Activated CD4-positive, alpha-beta T cell treated with anti-CD3 and anti-CD28 coated beads, Interleukin-2, Interleukin-4, amounts not matched to agents 100 ng/mL and 50 ng/mL, durations not matched to agents 16 hours and 8 hours (primary cell): ENCODE measurements at regions not wholly inside any gene's neighbourhood (a gene's known extent, or its start where the extent isn't known, plus 50 kb on each side); places are given as distances from the start of the nearest gene placed in this dataset.
"Not testable (repeated sequence)": the region's sequence is repeated elsewhere in the genome, so short reads cannot be mapped to it uniquely, and the experiment has no call there.

Source experiments
- DNase-seq: peaks from one replicate; pipeline ENCODE4 v3.0.0-alpha.2; 2020; ENCODE audit warnings: low spot score

DNA sequence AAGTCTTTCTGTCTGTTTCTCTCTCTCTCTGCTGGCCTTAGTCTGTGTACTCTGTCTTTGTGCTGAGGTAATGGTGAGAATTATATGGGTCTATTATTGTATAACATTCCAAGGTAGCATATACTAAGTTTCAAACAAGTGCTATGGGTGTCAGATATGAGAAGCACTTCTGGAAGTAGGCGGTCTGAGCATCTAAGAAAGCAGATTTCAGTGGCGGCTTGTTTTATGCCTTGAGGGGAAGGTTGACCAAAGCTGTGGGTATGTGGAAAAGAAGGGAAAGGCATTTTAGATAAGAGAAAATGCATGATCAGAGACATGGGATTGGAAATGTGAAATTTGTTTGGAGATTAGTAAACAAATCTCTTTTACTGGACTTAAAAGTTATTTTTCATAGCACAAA, 348.5 kb downstream of the RFC3 start:
- no peak for DNase-seq

DNA sequence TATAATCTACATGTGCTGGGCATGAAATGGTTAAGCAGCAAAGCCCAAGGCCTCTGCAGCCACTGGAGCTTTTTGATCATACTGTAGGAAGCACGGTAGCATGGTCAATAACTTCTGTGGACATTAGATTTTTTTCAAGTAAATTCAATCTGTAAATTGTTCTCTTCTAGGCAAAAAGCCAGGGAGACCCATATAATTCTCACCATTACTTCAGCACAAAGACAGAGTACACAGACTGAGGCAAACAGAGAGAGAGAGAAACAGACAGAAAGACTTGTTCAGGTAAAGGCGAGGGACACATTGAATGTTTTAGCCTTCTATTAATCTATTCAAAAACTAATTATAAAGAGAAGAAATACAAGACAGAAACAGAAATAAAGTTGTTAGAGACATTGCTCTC, 349.4 kb downstream of the RFC3 start:
- DNase-seq, result no peak

- DNase-seq, result no peak
Measured at GRCh38 chr13:34172048-34172447, 354.1 kb downstream of the RFC3 start.

GRCh38 chr13:34174671-34175145, 356.8 kb downstream of the RFC3 start:
- DNase-seq, result no peak

DNA sequence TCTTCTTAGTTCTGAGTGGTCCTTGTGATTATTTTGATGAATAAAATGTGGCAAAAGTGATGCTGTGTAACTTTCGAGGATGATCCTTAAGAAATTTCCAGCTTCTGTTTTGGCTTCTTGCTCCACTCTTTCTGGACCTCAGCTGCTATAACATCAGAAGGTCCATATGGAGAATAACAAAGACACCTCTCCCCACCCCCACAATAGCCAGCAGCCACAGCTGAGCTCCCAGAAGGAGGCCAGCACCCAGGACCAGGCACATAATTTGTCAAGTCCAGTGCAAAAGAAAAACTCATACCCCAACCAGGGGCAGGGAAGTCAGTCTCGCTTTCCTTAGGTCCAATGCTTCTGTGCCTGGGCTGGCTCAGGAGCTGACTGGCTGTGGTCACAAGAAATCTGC, 357.6 kb downstream of the RFC3 start:
- DNase-seq, result no peak

- no peak for DNase-seq
Measured at GRCh38 chr13:34176633-34177032, 358.7 kb downstream of the RFC3 start.

DNA sequence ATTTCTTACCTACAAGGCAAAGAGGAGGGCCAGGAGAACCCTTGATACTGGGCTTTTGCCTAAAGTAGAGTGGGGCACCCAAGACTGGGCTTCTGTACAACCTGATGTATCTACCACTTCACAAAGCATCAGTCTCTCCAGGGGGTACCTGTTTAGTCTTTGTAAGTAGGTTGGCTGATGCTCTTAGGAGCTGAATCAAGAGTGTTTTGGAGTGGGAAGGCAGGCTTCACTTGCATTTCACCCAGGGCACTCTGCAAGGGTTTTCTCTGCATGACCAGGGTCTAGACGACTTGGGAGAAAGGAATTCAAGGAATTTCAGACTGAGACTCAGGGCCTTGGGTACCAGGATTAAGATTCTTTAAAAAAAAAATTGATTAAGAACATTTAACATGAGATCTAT, 361.5 kb downstream of the RFC3 start:
- DNase-seq, result no peak

- DNase-seq, result no peak
Measured at GRCh38 chr13:34179927-34180326, 362.0 kb downstream of the RFC3 start.

- not testable (repeated sequence) for DNase-seq
Measured at GRCh38 chr13:34181256-34181655, 363.3 kb downstream of the RFC3 start.

DNA sequence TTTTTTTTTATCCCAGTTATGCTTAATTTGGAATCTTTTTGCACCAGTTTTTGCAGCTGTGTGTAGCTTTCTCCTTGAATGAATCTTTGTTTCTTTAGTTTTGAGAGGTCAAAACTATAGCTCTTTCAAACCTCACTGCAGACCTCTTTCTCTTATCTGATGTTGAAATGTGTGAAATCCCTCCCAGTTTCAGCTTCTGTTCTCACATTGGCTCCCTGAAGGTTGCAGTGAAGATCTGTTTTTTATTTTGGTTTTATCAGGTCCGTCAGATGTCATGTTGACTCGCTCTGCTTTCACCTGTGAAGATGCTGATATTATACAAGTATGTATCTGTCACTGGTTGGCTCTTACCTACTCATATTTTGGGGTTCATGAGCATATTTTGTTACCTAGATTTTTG, 372.0 kb downstream of the RFC3 start:
- no peak for DNase-seq

GRCh38 chr13:34201050-34201913, 383.3 kb downstream of the RFC3 start:
- DNase-seq, result no peak

GRCh38 chr13:34207334-34207733, 389.4 kb downstream of the RFC3 start:
- DNase-seq, result no peak

GRCh38 chr13:34207872-34208271, 389.9 kb downstream of the RFC3 start:
- DNase-seq, result no peak

GRCh38 chr13:34208336-34208735, 390.4 kb downstream of the RFC3 start:
- no peak for DNase-seq

- DNase-seq, result no peak
Measured at GRCh38 chr13:34210341-34210740, 392.4 kb downstream of the RFC3 start.

GRCh38 chr13:34214686-34215085, 396.7 kb downstream of the RFC3 start:
- DNase-seq, result no peak

GRCh38 chr13:34216256-34216655, 398.3 kb downstream of the RFC3 start:
- no peak for DNase-seq

GRCh38 chr13:34217343-34218025, 399.5 kb downstream of the RFC3 start:
- DNase-seq, result no peak

GRCh38 chr13:34223984-34224383, 406.0 kb downstream of the RFC3 start:
- no peak for DNase-seq

DNA sequence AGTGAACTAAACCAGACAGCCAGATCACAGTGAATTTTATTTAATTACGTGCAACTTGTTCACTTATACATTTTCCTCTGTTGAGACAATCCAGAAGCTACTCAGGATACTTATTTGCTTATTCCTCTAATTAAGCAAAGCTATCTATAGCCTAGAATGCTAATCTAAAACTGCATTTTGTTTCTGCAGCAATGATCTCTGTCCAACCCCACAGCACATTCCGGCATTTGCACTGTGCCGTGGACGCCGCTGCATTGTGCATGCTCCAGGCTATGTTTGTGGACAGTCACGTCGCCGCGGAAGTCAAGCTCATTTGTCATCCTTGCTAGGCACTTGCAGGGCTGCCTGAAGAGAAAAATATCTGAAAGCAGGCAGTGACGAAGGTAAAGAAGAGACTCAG, 406.9 kb downstream of the RFC3 start:
- DNase-seq, result no peak

GRCh38 chr13:34230271-34230670, 412.3 kb downstream of the RFC3 start:
- no peak for DNase-seq

DNA sequence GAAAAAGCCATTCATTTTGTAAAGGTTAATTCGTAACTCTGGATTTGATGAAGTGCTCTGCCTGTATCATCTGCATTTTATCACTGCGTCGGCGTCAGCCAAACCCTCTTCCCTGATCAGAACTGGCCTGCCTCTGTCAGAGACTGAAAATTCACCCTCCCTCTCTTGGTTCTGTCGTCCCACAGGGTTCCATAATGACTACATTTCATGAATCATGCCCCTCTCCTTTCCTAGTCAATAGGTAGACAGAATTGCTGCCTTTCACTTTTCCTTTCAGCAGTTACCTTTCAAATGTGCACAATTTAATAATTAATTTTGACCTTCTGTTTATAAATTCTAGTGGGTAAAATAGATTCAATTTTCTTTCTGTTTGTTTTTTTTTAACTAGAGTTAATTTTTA, 423.4 kb downstream of the RFC3 start:
- DNase-seq, result no peak

- DNase-seq, result no peak
Measured at GRCh38 chr13:34243403-34243802, 425.5 kb downstream of the RFC3 start.
